Gastrocnemius medialis (tissue), 4 donors: ENCODE measurements at regions not wholly inside any gene's neighbourhood (a gene's known extent, or its start where the extent isn't known, plus 50 kb on each side); places are given as distances from the start of the nearest gene placed in this dataset.

Experiments used
- ATAC-seq, 2 donors: fragments of 150-250 bp; one replicate each; pipeline ENCODE4 v1.9.1; 2016
- DNase-seq, 2 donors: peaks; one replicate each; pipeline ENCODE4 v3.0.0-alpha.2; 2019
- H3K27ac ChIP-seq, 4 donors: fragments of 200-600 bp; sonication (generic); 1 replicate in 1 of 4; 2 replicates in 3 of 4; pipeline ENCODE4 v1.5.1; 2016 to 2018; ENCODE audit warnings: mild to moderate bottlenecking in 2 of 4, moderate library complexity in 1 of 4
- H3K27me3 ChIP-seq, 3 donors: fragments of 200-600 bp; sonication (generic) in 2 of 3; 1 replicate in 1 of 3; 2 replicates in 2 of 3; pipeline versions ENCODE4 v1.5.1 to v1.6.0; 2016 to 2019; ENCODE audit warnings: mild to moderate bottlenecking in 1 of 3, moderate library complexity in 1 of 3
- H3K36me3 ChIP-seq, 2 donors: fragments of 200-600 bp; sonication (generic) in 1 of 2; one replicate each; pipeline ENCODE4 v1.5.1; 2017 to 2018
- H3K4me1 ChIP-seq, 2 donors: fragments of 200-600 bp; sonication (generic) in 1 of 2; one replicate each; pipeline ENCODE4 v1.5.1; 2016 to 2017; ENCODE audit warnings: mild to moderate bottlenecking in 2 of 2
- H3K4me3 ChIP-seq, 4 donors: fragments of 200-600 bp; sonication (generic) in 3 of 4; 1 replicate in 1 of 4; 2 replicates in 3 of 4; pipeline ENCODE4 v1.5.1; 2016 to 2019; ENCODE audit warnings: mild to moderate bottlenecking in 2 of 4
- H3K9me3 ChIP-seq, 3 donors: fragments of 200-600 bp; sonication (generic) in 2 of 3; 1 replicate in 1 of 3; 2 replicates in 2 of 3; pipeline ENCODE4 v1.5.1; 2016 to 2019
- CTCF ChIP-seq, 5 experiments: fragments of 450-650 bp in 3 of 5; fragments of 200-600 bp in 2 of 5; sonication (generic) in 2 of 5; IDR thresholded peaks in 4 of 5; conservative IDR thresholded peaks in 1 of 5; 1 replicate in 4 of 5; 2 replicates in 1 of 5; pipeline ENCODE4 v1.5.1; 2016 to 2019; ENCODE audit warnings: antibody characterized with exemption in 5 of 5, mild to moderate bottlenecking in 3 of 5, moderate library complexity in 3 of 5
- POLR2A ChIP-seq, 2 donors: fragments of 450-650 bp; IDR thresholded peaks; one replicate each; pipeline ENCODE4 v1.6.1; 2017; ENCODE audit warnings: antibody characterized with exemption in 2 of 2, mild to moderate bottlenecking in 2 of 2, moderate library complexity in 2 of 2
- in situ Hi-C, 4 donors: fragments of 200-750 bp; cut with MboI; loops; one replicate each; pipeline versions ENCODE4 v1.15.0 to v1.8.0; 2017; ENCODE audit warnings: low sequenced_read_pairs in 4 of 4
- intact Hi-C: fragments of 100-400 bp; cut with DNase I; formaldehyde crosslinking; loops from one replicate; pipeline ENCODE4 v1.15.1; 2023; ENCODE audit warnings: low total_unique reads

GRCh38 chr4:169338241-169338640 lies 67.5 kb upstream of the SH3RF1 start:
- no peaks in the 10 kb centered on the region for H3K27me3 ChIP-seq
- in situ Hi-C loops = no loop called here
- intact Hi-C loops = no loop called here
- no peaks in the 10 kb centered on the region for H3K9me3 ChIP-seq
- H3K4me3 ChIP-seq = no peak overlapping the region
- ATAC-seq (no peak), DNase-seq (no peak)
- H3K27ac ChIP-seq = no peak overlapping the region
- TF ChIP-seq CTCF (IDR thresholded peaks at IDR 0.05 in 4 of 5, conservative IDR thresholded peaks at IDR 0.05 in 1 of 5) = no peak
- TF ChIP-seq POLR2A (IDR thresholded peaks at IDR 0.05) = no peak
- peaks cover 0 to 6% of the 10 kb centered on the region in 2 donors for H3K4me1 ChIP-seq
- no peaks in the 10 kb centered on the region for H3K36me3 ChIP-seq

GRCh38 chr4:169337510-169337909 lies 66.8 kb upstream of the SH3RF1 start:
- Histone ChIP-seq H3K4me1 (peaks cover 0 to 3% of the 10 kb centered on the region in 2 donors), H3K36me3 (no peaks in the 10 kb centered on the region), H3K27ac (no peak overlapping the region), H3K4me3 (no peak overlapping the region), H3K27me3 (no peaks in the 10 kb centered on the region), H3K9me3 (no peaks in the 10 kb centered on the region)
- no peak for DNase-seq
- no peak for ATAC-seq
- in situ Hi-C loops = no loop called here
- no peak for TF ChIP-seq CTCF (IDR thresholded peaks at IDR 0.05 in 4 of 5, conservative IDR thresholded peaks at IDR 0.05 in 1 of 5)
- no peak for TF ChIP-seq POLR2A (IDR thresholded peaks at IDR 0.05)
- intact Hi-C loops = no loop called here

GRCh38 chr4:169335331-169335730 lies 64.6 kb upstream of the SH3RF1 start:
- Histone ChIP-seq H3K4me1 (no peaks in the 10 kb centered on the region), H3K36me3 (no peaks in the 10 kb centered on the region), H3K27ac (no peak overlapping the region), H3K9me3 (no peaks in the 10 kb centered on the region), H3K27me3 (no peaks in the 10 kb centered on the region), H3K4me3 (no peak overlapping the region)
- ATAC-seq (no peak), DNase-seq (no peak)
- intact Hi-C loops (no loop called here), in situ Hi-C loops (no loop called here)
- no peak for TF ChIP-seq CTCF (IDR thresholded peaks at IDR 0.05 in 4 of 5, conservative IDR thresholded peaks at IDR 0.05 in 1 of 5)
- TF ChIP-seq POLR2A (IDR thresholded peaks at IDR 0.05) = no peak

GRCh38 chr4:169334335-169334734 lies 63.6 kb upstream of the SH3RF1 start:
- no peak for ATAC-seq
- H3K9me3 ChIP-seq = no peaks in the 10 kb centered on the region
- H3K4me3 ChIP-seq = no peak overlapping the region
- H3K27me3 ChIP-seq = no peaks in the 10 kb centered on the region
- intact Hi-C loops (no loop called here), in situ Hi-C loops (no loop called here)
- DNase-seq = no peak
- H3K4me1 ChIP-seq = no peaks in the 10 kb centered on the region
- no peak overlapping the region for H3K27ac ChIP-seq
- TF ChIP-seq POLR2A (IDR thresholded peaks at IDR 0.05) (no peak), CTCF (IDR thresholded peaks at IDR 0.05 in 4 of 5, conservative IDR thresholded peaks at IDR 0.05 in 1 of 5) (no peak)
- H3K36me3 ChIP-seq = no peaks in the 10 kb centered on the region

GRCh38 chr4:169333265-169333664 lies 62.5 kb upstream of the SH3RF1 start:
- no peak overlapping the region for H3K4me3 ChIP-seq
- H3K9me3 ChIP-seq = no peaks in the 10 kb centered on the region
- no peak overlapping the region for H3K27ac ChIP-seq
- no peak for TF ChIP-seq CTCF (IDR thresholded peaks at IDR 0.05 in 4 of 5, conservative IDR thresholded peaks at IDR 0.05 in 1 of 5)
- no peak for TF ChIP-seq POLR2A (IDR thresholded peaks at IDR 0.05)
- in situ Hi-C loops = no loop called here
- no peaks in the 10 kb centered on the region for H3K4me1 ChIP-seq
- H3K27me3 ChIP-seq = no peaks in the 10 kb centered on the region
- intact Hi-C loops = no loop called here
- no peaks in the 10 kb centered on the region for H3K36me3 ChIP-seq
- DNase-seq (no peak), ATAC-seq (no peak)
